Stimulated activated CD8-positive, alpha-beta memory T cell treated with anti-CD3 and anti-CD28 coated beads, Interleukin-4, amount 100 ng/mL, for 48 hours (primary cell): ENCODE measurements at regions not wholly inside any gene's neighbourhood (a gene's known extent, or its start where the extent isn't known, plus 50 kb on each side); places are given as distances from the start of the nearest gene placed in this dataset.

ENCODE experiments used
- DNase-seq: peaks from one replicate; pipeline ENCODE4 v3.0.0-alpha.2; 2020

GRCh38 chr10:10794791-10795191 is 222.9 kb upstream of the CELF2 start:
- no peak for DNase-seq

- no peak for DNase-seq
Observed at GRCh38 chr10:10796061-10796773, 221.5 kb upstream of the CELF2 start.

GRCh38 chr10:10796774-10797415 is 220.8 kb upstream of the CELF2 start:
- DNase-seq = no peak

- DNase-seq = no peak
Observed at GRCh38 chr10:10797513-10797912, 220.2 kb upstream of the CELF2 start.

GRCh38 chr10:10798102-10798863 is 219.4 kb upstream of the CELF2 start:
- no peak for DNase-seq

GRCh38 chr10:10798864-10799192 is 218.8 kb upstream of the CELF2 start:
- no peak for DNase-seq

GRCh38 chr10:10800961-10801360 is 216.7 kb upstream of the CELF2 start:
- DNase-seq = no peak

GRCh38 chr10:10803278-10803677 is 214.4 kb upstream of the CELF2 start:
- DNase-seq = no peak

GRCh38 chr10:10804061-10804460 is 213.6 kb upstream of the CELF2 start:
- no peak for DNase-seq

- no peak for DNase-seq
Observed at GRCh38 chr10:10804998-10805740, 212.5 kb upstream of the CELF2 start.

- DNase-seq = no peak
Observed at GRCh38 chr10:10807106-10807505, 210.6 kb upstream of the CELF2 start.

GRCh38 chr10:10811562-10811961 is 206.1 kb upstream of the CELF2 start:
- no peak for DNase-seq

- DNase-seq = no peak
Observed at GRCh38 chr10:10813656-10814055, 204.0 kb upstream of the CELF2 start.

- no peak for DNase-seq
Observed at GRCh38 chr10:10814069-10814468, 203.6 kb upstream of the CELF2 start.

- no peak for DNase-seq
Observed at GRCh38 chr10:10816447-10816846, 201.2 kb upstream of the CELF2 start.

- DNase-seq = no peak
Observed at GRCh38 chr10:10817609-10818008, 200.1 kb upstream of the CELF2 start.

- no peak for DNase-seq
Observed at GRCh38 chr10:10818082-10818481, 199.6 kb upstream of the CELF2 start.

- no peak for DNase-seq
Observed at GRCh38 chr10:10819206-10819856, 198.3 kb upstream of the CELF2 start.

- no peak for DNase-seq
Observed at GRCh38 chr10:10821926-10822325, 195.7 kb upstream of the CELF2 start.

- DNase-seq = no peak
Observed at GRCh38 chr10:10824591-10825148, 193.0 kb upstream of the CELF2 start.

GRCh38 chr10:10826125-10826524 is 191.5 kb upstream of the CELF2 start:
- no peak for DNase-seq

- no peak for DNase-seq
Observed at GRCh38 chr10:10828623-10829022, 189.0 kb upstream of the CELF2 start.

- no peak for DNase-seq
Observed at GRCh38 chr10:10829576-10829975, 188.1 kb upstream of the CELF2 start.
